ENCODE measurements at regions not wholly inside any gene's neighbourhood (a gene's known extent, or its start where the extent isn't known, plus 50 kb on each side); places are given as distances from the start of the nearest gene placed in this dataset.

GRCh38 chr20:22925613-22925983 is 109.5 kb upstream of the SSTR4 start:
- TF ChIP-seq CTCF (IDR thresholded peaks at IDR 0.05; ENCODE audit: poor library complexity, severe bottlenecking) (no peak), REST (IDR thresholded peaks at IDR 0.05; ENCODE audit: borderline replicate concordance) (no peak), EZH2 (IDR thresholded peaks at IDR 0.05; ENCODE audit: borderline replicate concordance, insufficient read depth, low read length, poor library complexity, severe bottlenecking) (no peak), EP300 (conservative IDR thresholded peaks at IDR 0.05; ENCODE audit: poor library complexity, severe bottlenecking) (no peak), MXI1 (conservative IDR thresholded peaks at IDR 0.05; ENCODE audit: poor library complexity, severe bottlenecking) (no peak), TAF1 (IDR thresholded peaks at IDR 0.05; ENCODE audit: low read depth) (no peak), POLR2AphosphoS5 (IDR thresholded peaks at IDR 0.05) (no peak), RAD21 (conservative IDR thresholded peaks at IDR 0.05) (no peak)

Data from neural cell (in vitro differentiated cells).